ENCODE measurements at regions not wholly inside any gene's neighbourhood (a gene's known extent, or its start where the extent isn't known, plus 50 kb on each side); places are given as distances from the start of the nearest gene placed in this dataset.

- Histone ChIP-seq H3K27ac (no peak overlapping the region), H3K27me3 (no peaks in the 10 kb centered on the region), H3K4me3 (no peak overlapping the region), H3K9me3 (ENCODE audit: low read depth) (no peaks in the 10 kb centered on the region), H3K4me1 (ENCODE audit: low read depth) (no peaks in the 10 kb centered on the region), H3K36me3 (no peaks in the 10 kb centered on the region)
- TF ChIP-seq CTCF (IDR thresholded peaks at IDR 0.05; ENCODE audit: low read depth, low read length) = no peak
- peak in 1 of 2 donors; percentile 89 for DNase-seq (ENCODE audit: low read depth in 1 of 2, low spot score in 1 of 2)
Measured at GRCh38 chrX:39736216-39737211, 361.2 kb downstream of the BCOR start.

GRCh38 chrX:39739585-39739984 lies 358.2 kb downstream of the BCOR start:
- no peak overlapping the region for H3K4me3 ChIP-seq
- no peak for DNase-seq (ENCODE audit: low read depth in 1 of 2, low spot score in 1 of 2)
- no peak for TF ChIP-seq CTCF (IDR thresholded peaks at IDR 0.05; ENCODE audit: low read depth, low read length)
- H3K27ac ChIP-seq = no peak overlapping the region
- no peaks in the 10 kb centered on the region for H3K36me3 ChIP-seq
- H3K4me1 ChIP-seq (ENCODE audit: low read depth) = no peaks in the 10 kb centered on the region
- no peaks in the 10 kb centered on the region for H3K27me3 ChIP-seq
- no peaks in the 10 kb centered on the region for H3K9me3 ChIP-seq (ENCODE audit: low read depth)

GRCh38 chrX:39740078-39740477 lies 357.7 kb downstream of the BCOR start:
- H3K36me3 ChIP-seq = no peaks in the 10 kb centered on the region
- no peak for DNase-seq (ENCODE audit: low read depth in 1 of 2, low spot score in 1 of 2)
- no peaks in the 10 kb centered on the region for H3K27me3 ChIP-seq
- H3K4me3 ChIP-seq = no peak overlapping the region
- H3K9me3 ChIP-seq (ENCODE audit: low read depth) = no peaks in the 10 kb centered on the region
- no peaks in the 10 kb centered on the region for H3K4me1 ChIP-seq (ENCODE audit: low read depth)
- no peak overlapping the region for H3K27ac ChIP-seq
- no peak for TF ChIP-seq CTCF (IDR thresholded peaks at IDR 0.05; ENCODE audit: low read depth, low read length)

GRCh38 chrX:39741904-39742303 lies 355.9 kb downstream of the BCOR start:
- H3K4me1 ChIP-seq (ENCODE audit: low read depth) = no peaks in the 10 kb centered on the region
- H3K27ac ChIP-seq = no peak overlapping the region
- H3K9me3 ChIP-seq (ENCODE audit: low read depth) = no peaks in the 10 kb centered on the region
- no peak for TF ChIP-seq CTCF (IDR thresholded peaks at IDR 0.05; ENCODE audit: low read depth, low read length)
- H3K36me3 ChIP-seq = no peaks in the 10 kb centered on the region
- no peak overlapping the region for H3K4me3 ChIP-seq
- H3K27me3 ChIP-seq = no peaks in the 10 kb centered on the region
- DNase-seq (ENCODE audit: low read depth in 1 of 2, low spot score in 1 of 2) = no peak

GRCh38 chrX:39745818-39746217 lies 351.9 kb downstream of the BCOR start:
- DNase-seq (ENCODE audit: low read depth in 1 of 2, low spot score in 1 of 2) = no peak
- Histone ChIP-seq H3K27me3 (no peaks in the 10 kb centered on the region), H3K4me3 (no peak overlapping the region), H3K36me3 (no peaks in the 10 kb centered on the region), H3K4me1 (ENCODE audit: low read depth) (no peaks in the 10 kb centered on the region), H3K9me3 (ENCODE audit: low read depth) (no peaks in the 10 kb centered on the region), H3K27ac (no peak overlapping the region)
- TF ChIP-seq CTCF (IDR thresholded peaks at IDR 0.05; ENCODE audit: low read depth, low read length) = no peak
